Stimulated activated CD4-positive, alpha-beta T cell treated with anti-CD3 and anti-CD28 coated beads, TNF-alpha, amount 100 ng/mL, for 48 hours (primary cell): ENCODE measurements at regions not wholly inside any gene's neighbourhood (a gene's known extent, or its start where the extent isn't known, plus 50 kb on each side); places are given as distances from the start of the nearest gene placed in this dataset.
"Not testable (repeated sequence)": the region's sequence is repeated elsewhere in the genome, so short reads cannot be mapped to it uniquely, and the experiment has no call there.

Source experiments
- DNase-seq, 3 donors: peaks; one replicate each; pipeline ENCODE4 v3.0.0-alpha.2; 2020; ENCODE audit warnings: low read depth in 3 of 3

DNA sequence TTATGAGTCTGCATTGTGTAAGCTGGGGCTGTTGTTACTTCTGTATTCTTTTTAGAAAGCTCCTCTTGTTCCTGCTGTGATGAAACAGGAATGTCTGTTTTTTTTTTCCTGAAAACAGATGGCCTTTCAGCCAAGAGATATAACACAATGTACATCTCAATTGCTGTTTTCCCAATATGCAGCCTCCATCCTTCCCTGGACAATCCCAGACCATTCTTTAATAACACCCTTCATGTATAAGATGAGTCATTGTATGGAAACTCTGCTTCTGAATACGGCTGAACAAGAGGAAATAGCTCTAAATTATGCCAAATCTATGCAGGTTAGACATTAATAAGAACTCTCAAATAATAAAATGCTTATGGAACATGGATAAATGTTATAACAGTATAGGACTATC, 60.2 kb upstream of the LRRC4C start:
- DNase-seq: no peak

DNA sequence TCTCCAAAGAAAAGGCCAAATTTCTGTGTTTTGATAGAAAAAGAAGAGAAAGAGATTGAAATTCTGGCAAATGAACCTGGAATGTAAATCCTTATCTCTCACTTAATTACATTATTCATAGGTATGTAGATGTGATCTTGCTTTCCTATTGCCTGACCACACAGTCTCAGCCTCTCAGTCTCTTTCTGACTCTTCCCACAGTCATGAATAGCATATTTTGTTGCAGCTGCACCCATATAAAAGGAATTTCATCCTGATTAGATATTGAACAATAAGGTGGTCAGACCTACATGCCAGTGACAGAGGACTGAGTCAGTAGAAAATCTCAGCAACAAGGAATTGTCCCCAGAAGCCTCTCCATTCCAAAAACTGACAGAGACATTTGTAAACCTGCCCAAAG, 62.9 kb upstream of the LRRC4C start:
- no peak for DNase-seq

DNA sequence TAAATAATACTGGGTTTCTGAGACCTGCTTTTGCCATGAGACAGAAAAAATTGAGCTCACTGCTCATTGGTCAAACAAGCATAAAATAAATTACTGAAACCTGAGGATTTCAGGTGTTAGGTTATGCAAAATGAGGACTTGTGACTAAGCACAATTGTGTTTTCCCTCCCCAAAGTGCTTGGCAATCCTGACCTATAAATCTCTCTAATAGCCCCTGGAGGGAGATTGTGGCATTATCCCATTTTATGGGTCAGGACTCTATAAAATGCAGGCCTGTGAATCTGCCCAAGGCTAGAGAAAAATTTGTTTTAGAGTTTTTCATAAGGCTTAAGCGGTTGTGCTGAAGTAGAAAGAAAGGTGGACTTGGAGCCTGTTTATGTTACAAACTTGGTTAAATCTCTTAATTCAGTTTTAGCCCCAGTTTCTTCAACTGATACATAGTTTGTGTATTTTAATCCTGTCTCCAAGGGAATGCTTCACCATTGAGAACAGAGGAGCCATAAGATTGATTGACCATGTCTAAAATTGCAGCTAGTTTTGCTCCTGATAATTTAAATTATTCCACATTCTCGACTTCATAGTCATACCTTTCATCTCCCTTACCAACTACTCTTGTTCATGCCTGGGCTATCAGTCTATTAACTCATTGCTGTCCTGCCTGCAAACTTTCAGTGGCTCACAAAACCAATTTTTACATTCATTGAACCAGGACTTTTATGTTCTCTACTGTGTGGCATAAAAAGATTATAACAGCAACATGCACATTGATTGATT, 63.6 kb upstream of the LRRC4C start:
- DNase-seq: no peak

DNA sequence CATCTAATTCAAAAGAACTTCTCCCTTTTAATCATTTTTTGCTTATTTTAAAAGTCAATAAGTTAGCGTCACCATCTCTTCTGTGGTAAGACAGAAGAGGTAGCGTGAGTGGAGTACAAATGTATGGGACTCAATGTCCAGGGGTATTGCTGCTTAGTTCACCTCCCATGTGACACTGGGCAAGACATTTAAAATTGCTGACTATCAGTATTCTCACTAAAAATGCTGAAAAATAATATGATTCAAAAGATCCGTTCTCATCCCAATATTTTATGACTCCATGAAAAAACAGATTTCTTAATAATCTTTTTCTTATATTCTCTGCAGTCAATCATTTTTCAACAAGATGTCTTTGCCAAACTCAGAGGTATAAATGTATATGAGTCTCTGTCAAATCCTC, 68.1 kb upstream of the LRRC4C start:
- DNase-seq: no peak

DNA sequence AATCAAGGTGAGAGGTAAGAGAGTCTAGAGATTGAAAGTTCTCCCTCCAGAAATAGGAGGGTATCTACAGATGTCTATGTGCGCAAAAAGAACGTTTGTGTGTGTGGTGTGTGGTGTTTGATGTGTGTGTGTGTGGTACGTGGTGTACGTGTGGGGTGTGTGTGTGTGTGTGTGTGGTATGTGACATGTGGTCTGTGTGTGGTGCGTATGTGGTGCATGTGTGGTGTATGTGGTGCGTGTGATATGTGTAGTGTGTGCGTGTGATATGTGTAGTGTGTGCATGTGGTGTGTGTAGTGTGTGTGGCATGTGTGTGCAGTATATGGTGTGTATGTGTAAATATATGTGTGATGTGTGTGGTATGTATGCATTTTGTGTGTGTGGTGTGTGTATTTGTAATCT, 73.0 kb upstream of the LRRC4C start:
- no peak for DNase-seq

DNA sequence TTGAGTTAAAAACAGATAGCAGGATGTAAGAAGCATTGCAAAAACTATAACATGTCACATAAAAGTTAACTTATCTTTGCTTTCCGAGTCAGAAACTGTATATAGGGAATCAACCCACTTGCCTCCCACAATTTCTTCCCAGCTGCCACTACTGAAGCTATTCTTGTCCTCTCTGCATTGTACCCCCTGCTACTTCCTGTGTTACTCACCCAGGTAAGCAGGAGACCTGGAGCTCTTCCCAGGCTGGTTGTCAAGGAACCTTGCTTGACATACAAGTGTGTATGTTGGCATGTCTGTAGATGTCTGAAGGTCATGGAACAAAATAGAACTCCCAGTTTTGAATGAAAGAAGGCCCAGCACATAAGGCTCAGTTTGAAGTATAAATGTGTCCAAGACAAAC, 74.3 kb upstream of the LRRC4C start:
- DNase-seq: no peak

DNA sequence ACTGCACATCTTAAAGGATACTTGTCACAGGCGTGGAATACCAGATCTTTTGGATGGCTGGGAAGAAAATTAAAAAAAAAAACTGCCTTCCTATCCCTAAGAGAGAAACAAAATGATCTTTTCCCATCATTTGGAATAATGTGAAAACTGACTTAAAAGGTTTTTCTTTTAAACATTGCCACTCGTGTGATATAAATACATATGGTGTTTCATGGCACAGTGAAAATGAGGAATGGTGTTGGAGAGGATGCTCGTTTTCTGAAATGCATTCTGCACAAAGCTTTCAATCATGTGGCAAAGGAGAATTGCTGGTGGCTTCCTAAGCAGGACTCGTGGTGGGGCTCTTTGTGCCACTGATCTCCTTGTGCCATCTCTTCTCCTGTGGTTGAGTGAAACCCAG, 74.9 kb upstream of the LRRC4C start:
- DNase-seq: no peak

DNA sequence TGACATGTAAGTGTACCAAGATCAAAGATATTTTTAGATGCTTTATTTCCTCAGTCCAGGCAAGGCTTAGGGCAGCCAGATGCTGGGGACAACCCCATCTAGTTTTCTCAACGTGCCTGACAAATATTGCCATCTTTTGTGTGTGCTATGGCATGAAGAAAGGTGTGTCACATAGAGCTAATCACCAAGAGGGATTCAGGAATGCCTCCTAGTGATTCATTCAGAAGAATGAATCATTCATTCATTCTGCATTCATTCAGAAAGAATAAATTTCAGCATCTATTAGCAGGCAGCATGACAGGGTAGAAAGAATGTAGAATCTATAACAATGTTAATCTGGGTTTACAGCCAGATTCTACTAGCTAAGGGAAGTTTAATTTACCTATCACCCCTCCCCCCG, 75.4 kb upstream of the LRRC4C start:
- no peak for DNase-seq

DNA sequence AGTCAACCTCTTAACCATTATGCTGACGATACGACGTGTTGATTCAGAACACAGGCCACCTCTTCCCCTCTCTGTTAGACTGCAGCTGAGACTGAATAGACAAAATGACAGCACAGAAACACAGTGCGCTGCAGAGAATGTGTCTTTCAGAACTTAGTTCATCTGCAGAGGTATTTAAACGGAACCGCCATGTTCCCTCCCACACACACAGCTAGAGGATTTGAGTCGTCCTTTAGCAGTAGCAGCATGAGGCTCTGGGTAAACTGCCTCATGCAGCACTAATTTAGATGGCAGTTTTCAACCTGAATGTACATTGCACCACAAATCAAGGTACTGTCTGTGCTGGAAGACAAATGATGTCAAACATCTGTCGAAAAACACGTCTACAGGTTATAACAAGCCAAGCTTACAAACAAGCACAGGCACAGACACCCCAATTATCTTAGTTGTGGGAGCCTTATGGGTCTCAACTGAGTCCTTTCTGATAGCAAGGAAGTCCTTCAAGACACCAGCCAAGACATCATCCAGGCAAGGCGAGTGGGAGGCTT, 76.6 kb upstream of the LRRC4C start:
- DNase-seq: no peak

DNA sequence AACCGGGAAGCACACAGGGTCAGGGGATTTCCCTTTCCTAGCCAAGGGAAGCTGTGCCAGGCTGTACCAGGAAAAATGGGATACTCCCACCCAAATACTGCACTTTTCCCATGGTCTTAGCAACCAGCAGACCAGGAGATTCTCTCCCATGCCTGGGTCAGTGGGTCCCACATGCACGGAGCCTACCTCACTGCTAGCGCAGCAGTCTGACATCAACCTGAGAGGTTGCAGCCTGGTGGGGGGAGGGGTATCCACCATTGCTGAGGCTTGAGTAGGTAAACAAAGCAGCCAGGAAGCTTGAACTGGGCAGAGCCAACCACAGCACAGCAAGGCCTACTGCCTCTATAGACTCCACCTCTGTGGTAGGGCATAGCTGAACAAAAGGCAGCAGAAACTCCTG, 85.5 kb upstream of the LRRC4C start:
- not testable (repeated sequence) for DNase-seq

DNA sequence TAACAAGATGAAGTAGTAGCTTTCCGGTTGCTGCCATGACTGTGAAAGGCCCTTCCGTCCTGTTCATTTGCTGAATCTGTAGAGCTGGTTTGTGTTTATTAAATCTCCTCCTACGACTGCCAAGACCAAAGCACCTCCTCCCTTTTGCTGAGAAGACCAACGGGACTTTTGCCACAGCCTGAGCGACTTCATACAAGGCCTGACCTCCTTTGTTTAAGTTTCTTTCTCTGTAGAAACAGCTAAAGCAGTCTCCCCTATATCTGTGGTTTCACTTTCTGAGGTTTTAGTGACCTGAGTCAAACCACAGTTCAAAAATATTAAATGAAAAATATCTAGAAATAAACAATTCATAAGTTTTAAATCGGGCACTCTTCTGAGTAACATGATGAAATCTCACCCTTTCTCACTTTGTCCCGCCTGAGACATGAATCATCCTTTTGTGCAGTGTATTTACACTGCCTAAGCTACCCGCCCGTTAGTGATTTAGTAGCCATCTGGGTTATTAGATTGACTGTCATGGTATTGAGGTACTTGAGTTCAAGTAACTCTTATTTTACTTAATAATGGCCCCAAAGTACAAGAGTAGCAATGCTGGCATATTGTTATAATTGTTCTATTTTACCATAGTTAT, 119.1 kb upstream of the LRRC4C start:
- DNase-seq: no peak

DNA sequence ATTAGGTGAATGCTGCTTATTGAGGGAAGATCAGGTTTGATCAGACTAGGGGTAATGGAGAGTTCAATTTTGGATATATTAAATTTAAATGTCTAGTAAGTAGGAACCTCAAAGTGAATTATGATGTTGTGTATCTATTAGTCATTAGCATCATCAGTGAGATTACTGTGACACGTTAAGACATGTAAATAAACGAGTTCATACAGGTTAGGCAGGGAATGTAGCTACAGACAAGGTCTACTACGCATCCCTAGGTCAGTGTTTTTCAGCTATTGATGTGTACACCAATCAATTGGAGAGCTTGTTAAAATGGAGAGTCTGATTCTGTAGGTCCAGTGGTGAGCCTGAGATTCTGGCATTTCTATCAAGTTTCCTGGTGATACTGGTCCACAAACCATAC, 120.1 kb upstream of the LRRC4C start:
- no peak for DNase-seq

DNA sequence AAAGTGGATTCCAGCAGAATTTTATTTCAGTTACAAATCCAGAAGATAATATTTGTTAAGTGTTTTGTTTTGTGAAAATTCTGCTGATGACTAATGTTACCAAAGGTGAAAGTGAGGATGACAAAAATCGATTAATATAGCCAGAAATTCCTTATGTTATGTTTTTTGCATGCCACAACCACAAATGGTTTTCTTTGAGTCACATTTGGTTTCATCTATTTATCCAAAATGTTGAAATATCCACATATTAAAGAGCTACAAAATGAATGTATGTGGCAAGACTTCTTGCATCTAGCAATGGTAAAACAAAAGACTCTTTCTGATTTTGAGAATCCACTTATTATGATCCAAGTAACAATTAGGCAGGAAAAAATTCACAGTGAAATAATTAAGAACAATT, 150.1 kb upstream of the LRRC4C start:
- DNase-seq: no peak

DNA sequence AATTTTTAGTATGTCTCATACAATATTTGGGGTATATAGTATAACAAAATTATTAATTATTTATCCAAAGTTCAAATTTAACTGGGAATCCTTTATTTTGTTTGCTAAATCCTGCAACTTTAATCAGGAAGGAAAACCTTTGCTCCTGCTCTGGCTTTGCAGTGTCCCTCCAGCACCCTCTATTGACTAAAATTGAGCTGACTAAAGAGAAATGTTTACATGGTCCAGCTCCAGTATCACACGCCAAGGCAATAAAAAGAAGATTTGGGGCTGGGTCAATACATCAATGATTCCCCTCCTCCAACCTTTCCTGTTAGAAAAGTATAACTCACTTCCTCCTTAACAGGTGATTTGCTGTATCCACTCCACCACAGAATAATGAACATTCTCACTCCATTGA, 153.0 kb upstream of the LRRC4C start:
- no peak for DNase-seq

DNA sequence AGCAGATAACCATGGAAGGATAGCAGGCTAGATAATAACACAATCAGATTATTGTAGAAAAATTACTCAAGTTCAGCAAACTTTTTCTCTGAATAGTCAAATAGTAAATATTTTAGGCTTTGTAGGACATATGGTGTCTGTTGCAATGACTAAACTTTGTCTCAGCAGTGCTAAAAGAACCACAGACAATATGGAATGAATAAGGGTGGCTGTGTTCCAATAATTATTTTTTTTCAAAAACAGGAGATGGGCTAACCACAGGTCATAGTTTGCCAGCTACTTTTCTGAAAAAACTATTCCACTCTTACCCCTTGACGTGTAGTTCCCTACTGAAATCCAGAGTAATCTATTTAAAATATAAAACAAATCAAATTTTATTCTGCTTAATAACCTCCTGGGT, 153.9 kb upstream of the LRRC4C start:
- no peak for DNase-seq

DNA sequence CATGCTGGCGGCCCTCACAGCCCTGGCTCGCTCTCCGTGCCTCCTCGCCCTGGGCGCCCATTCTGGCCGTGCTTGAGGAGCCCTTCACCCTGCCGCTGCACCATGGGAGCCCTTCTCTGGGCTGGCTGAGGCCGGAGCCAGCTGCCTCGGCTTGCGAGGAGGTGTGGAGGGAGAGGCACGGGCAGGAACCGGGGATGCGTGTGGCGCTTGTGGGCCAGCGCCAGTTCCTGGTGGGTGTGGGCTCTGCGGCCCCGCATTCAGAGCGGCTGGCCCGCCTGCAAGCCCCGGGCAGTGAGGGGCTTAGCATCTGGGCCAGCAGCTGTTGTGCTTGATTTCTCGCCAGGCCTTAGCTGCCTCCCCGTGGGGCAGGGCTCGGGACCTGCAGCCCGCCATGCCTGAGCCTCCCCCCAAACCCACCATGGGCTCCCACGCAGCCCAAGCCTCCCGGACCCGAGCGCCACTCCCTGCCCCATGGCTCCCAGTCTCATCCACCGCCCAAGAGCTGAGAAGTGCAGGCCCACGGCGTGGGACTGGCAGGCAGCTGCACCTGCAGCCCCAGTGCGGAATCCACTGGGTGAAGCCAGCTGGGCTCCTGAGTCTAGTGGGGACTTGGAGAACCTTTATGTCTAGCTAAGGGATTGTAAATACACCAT, 163.4 kb upstream of the LRRC4C start:
- no peak for DNase-seq

DNA sequence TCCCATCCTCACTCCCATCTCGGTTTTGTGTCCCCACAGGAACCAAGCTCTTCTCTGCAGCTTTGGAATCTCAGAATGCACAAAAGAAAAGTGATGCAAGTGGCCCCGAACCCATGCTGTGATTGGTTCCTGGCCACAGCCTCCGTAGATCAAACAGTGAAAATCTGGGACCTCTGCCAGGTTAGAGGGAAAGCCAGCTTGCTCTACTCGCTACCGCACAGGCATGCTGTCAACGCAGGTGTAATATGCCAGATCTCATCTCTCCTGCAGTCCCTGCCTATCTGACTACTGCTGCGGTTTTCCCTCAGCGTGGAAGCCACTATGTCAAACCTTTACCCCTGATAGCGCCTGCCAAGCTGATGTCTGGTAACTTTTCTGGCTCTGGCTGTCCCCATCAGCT, 200.5 kb upstream of the LRRC4C start:
- DNase-seq: no peak

DNA sequence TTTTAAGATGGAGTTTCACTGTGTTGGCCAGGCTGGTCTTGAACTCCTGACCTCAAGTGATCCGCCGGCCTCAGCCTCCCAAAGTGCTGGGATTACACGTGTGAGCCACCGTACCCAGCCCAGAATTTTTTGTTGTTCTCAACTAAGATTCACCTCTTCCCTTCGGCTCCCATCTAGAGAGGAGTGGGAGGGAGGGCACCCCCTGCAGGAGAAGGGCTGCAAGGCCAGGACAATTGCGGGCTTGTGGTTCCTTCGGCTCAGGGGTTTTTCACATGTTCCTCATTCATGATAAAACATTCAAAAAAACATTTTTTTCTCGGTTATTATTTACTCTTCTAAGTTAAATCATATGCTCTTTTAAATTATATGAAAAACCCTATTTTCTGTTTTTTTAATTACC, 201.1 kb upstream of the LRRC4C start:
- DNase-seq: no peak

DNA sequence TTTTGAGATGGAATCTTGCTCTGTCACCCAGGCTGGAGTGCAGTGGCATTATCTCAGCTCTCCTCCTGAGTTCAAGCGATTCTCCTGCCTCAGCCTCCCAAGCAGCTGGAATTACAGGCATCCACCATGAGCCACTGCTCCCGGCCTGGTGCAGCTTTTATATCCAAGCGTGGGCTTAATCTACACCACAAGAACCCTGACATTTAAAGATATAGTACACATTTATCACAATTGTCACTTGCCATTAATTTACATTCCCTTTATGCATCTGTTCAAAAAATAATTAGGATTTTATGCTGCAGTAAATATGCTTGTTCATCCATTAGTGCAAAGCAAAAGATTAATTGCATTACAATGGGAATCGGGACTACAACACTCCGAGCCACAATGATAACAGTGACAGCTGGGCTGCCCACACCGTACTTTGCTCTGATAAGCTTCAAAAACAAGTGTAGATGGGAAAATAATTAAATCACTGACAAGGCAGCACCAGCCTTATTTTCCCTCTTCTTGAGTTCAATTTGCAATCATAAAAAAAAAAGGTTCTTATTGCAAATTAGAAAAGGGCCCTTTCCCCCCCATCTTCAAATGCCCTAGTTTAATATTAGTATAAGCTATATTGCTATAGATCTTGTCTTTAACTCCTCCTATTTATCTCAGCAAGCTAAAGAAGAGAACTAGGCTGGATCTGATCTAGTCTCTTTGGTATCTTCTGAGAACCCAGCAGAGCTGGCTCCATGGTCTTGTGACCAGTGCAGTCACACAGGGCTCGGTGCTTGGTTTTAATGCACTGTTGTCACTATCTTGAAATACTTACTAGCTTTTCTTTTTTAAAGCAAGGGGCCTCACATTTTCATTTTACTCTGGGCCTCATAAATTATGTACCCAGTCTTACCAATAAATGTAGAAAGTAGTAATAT, 206.2 kb upstream of the LRRC4C start:
- no peak for DNase-seq

DNA sequence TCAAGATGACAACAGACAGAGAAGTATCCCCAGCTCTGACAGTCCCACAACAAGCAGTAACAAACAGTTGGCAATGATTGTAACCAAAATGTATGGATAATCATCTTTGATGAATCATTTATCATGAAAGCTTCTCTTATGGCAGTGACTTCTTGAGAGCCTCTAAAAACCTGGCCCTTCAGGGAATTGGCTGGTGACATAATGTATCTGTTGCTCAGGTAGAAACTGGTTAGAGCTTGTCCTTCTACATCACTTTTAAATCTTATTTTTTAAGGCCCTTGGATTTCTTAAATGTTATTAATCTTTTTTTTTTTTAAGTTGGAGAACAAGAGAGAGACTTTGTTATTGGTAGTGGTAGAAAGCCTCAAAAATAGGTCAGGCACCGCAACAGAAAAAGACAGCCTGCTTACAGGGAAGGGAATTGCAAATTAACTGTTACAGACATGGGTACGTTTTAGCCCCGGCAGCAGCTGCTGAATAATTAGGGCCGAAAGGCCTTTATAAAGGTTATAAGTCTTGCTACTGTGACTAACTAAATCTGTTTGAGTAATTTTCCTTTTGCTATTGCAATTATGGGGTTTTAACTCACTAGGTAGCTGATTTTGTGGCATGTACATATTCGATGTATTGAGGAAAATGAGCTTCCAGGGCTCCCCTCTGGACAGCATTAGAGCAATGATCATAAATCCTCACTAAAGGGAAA, 207.7 kb upstream of the LRRC4C start:
- DNase-seq: no peak

DNA sequence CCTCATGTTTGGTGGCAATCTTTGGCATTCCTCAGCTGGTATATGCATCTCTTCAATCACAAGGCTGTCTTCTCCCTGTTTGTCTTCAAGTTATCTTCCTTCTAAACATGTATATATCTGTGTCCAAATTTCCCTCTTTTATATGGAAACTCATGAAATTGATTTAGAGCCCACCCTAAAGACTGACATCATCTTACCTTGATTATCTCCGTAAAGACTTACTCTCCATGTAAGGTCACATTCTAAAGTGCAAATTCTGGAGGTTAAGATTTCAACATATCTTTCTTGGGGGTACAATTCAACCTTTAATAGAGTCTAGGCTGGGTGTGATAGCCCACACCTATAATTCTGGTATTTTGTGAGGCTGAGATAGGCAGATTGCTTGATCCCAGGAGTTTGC, 215.8 kb upstream of the LRRC4C start:
- no peak for DNase-seq
